ENCODE measurements at regions not wholly inside any gene's neighbourhood (a gene's known extent, or its start where the extent isn't known, plus 50 kb on each side); places are given as distances from the start of the nearest gene placed in this dataset.

DNA sequence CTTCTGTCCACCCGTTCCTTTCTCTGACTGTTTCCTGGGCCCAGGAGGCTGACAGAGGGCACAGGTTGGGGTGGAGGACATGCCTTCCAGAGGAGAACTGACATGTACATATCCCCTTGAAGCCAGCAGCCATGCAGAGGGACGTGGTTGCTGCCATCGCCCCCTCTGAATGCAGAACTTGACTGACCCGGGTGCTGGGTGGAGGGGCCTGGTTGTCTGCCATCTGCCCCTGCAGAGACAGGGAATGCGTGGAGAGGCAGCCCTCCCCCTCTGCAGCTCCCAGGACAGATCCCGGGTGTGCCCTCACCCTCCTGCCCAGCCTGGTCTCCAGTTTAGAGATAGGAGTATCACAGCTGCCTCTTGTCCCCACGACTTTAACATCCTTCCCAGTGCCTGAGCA is 383.0 kb upstream of the B3GAT1 start:
- TF ChIP-seq, protein P1, sequence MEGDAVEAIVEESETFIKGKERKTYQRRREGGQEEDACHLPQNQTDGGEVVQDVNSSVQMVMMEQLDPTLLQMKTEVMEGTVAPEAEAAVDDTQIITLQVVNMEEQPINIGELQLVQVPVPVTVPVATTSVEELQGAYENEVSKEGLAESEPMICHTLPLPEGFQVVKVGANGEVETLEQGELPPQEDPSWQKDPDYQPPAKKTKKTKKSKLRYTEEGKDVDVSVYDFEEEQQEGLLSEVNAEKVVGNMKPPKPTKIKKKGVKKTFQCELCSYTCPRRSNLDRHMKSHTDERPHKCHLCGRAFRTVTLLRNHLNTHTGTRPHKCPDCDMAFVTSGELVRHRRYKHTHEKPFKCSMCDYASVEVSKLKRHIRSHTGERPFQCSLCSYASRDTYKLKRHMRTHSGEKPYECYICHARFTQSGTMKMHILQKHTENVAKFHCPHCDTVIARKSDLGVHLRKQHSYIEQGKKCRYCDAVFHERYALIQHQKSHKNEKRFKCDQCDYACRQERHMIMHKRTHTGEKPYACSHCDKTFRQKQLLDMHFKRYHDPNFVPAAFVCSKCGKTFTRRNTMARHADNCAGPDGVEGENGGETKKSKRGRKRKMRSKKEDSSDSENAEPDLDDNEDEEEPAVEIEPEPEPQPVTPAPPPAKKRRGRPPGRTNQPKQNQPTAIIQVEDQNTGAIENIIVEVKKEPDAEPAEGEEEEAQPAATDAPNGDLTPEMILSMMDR (IDR thresholded peaks at IDR 0.05 in 2 of 3, conservative IDR thresholded peaks at IDR 0.05 in 1 of 3; ENCODE audit: borderline replicate concordance in 1 of 3, insufficient read depth in 1 of 3, low read depth in 2 of 3, low read length in 2 of 3) = no peak
- TF ChIP-seq CBX3 (IDR thresholded peaks at IDR 0.05; ENCODE audit: low read depth) (no peak), ATF3 (IDR thresholded peaks at IDR 0.05) (no peak), JUND (IDR thresholded peaks at IDR 0.05) (no peak), EZH2 (IDR thresholded peaks at IDR 0.05) (no peak), POLR2A (IDR thresholded peaks at IDR 0.05; ENCODE audit: borderline replicate concordance, extremely low read depth, insufficient read depth, insufficient read length) (no peak), SIN3A (IDR thresholded peaks at IDR 0.05; ENCODE audit: low read depth) (no peak), EZH2phosphoT487 (IDR thresholded peaks at IDR 0.05; ENCODE audit: borderline replicate concordance) (no peak)

All from HCT116 (cell line).